ENCODE measurements at regions not wholly inside any gene's neighbourhood (a gene's known extent, or its start where the extent isn't known, plus 50 kb on each side); places are given as distances from the start of the nearest gene placed in this dataset.

DNA sequence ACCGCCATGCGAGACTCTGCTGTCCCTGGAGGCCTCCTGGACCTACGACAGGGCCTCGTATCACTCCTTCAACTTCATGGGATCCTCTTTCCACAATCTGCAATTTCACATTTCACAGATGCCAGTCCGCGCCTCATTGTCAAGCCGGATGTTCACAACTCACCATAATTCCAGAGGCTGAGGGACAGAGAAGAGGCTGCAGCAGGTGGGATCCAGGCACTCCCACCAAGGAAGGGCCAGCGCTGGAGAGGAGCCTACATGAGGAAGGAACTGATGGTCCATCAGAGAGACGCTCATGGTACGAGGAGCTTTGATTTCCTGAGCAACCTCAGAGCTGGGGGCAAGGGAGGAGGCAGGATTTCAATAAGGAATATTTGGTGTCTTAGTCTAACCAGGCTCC is 495.0 kb downstream of the BRD1 start:
- H3K4me3 ChIP-seq (ENCODE audit: low read depth, low read length): no peak overlapping the region
- DNase-seq (ENCODE audit: low read depth): no peak
- TF ChIP-seq POLR2A (IDR thresholded peaks at IDR 0.05; ENCODE audit: extremely low read depth, insufficient read length) (no peak), MYC (IDR thresholded peaks at IDR 0.05; ENCODE audit: low read depth, low read length) (no peak)
- TF ChIP-seq, protein P1, sequence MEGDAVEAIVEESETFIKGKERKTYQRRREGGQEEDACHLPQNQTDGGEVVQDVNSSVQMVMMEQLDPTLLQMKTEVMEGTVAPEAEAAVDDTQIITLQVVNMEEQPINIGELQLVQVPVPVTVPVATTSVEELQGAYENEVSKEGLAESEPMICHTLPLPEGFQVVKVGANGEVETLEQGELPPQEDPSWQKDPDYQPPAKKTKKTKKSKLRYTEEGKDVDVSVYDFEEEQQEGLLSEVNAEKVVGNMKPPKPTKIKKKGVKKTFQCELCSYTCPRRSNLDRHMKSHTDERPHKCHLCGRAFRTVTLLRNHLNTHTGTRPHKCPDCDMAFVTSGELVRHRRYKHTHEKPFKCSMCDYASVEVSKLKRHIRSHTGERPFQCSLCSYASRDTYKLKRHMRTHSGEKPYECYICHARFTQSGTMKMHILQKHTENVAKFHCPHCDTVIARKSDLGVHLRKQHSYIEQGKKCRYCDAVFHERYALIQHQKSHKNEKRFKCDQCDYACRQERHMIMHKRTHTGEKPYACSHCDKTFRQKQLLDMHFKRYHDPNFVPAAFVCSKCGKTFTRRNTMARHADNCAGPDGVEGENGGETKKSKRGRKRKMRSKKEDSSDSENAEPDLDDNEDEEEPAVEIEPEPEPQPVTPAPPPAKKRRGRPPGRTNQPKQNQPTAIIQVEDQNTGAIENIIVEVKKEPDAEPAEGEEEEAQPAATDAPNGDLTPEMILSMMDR (IDR thresholded peaks at IDR 0.05; ENCODE audit: low read depth, low read length): no peak
- TF ChIP-seq, protein P2, sequence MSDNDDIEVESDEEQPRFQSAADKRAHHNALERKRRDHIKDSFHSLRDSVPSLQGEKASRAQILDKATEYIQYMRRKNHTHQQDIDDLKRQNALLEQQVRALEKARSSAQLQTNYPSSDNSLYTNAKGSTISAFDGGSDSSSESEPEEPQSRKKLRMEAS (IDR thresholded peaks at IDR 0.05; ENCODE audit: low read depth, low read length): no peak

DNA sequence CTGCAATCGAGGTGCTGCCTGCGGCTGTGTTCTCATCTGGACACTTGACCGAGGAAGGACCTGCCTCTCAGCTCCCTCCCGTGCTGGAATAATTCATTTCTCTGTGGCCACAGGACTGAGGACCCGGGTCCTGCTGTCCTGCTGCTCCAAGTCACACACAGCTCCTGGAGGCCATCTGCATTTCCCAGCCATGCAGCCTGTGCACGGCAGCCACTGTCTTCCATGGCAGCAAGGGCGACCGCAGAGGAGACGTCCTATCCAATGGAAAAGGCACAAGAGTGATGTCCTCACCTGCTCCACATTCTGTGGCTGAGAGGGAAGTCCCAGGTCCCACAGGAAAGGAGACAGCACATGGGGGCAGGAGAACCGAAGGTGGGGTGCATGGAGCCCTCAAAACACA is 495.8 kb downstream of the BRD1 start:
- no peak overlapping the region for H3K4me3 ChIP-seq (ENCODE audit: low read depth, low read length)
- no peak for DNase-seq (ENCODE audit: low read depth)
- TF ChIP-seq POLR2A (IDR thresholded peaks at IDR 0.05; ENCODE audit: extremely low read depth, insufficient read length) (no peak), MYC (IDR thresholded peaks at IDR 0.05; ENCODE audit: low read depth, low read length) (no peak)
- TF ChIP-seq, protein P1 (IDR thresholded peaks at IDR 0.05; ENCODE audit: low read depth, low read length): no peak
- TF ChIP-seq, protein P2 (IDR thresholded peaks at IDR 0.05; ENCODE audit: low read depth, low read length): no peak

DNA sequence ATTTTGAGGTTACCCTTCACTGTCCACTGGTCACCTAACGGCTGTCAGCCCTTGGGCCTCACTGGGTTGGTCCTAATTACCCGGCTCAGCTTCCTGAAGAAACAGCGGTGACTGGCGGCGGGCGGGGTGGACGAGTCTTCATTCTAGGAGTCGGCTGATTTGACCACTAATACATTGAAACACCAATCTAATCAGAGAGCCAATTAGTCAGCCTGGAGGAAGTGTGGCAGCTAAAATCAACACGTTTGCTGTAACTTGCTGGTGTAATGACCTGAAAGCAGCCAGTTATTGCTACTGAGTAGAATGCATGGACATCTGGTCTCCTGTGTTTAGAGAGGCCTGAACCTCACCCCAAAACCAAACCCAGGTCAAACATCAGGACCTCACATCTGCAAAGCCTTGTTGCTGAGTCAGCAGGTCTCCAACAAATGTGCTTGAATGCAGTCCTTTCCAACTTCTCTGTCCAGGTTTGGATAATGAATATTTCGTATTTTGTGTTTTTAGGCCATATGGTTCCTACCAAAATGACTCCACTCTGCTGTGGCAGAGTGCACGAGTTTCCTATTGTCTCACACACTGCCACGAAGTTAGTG is 496.4 kb downstream of the BRD1 start:
- no peak overlapping the region for H3K4me3 ChIP-seq (ENCODE audit: low read depth, low read length)
- TF ChIP-seq, protein P1 (IDR thresholded peaks at IDR 0.05; ENCODE audit: low read depth, low read length): no peak
- TF ChIP-seq POLR2A (IDR thresholded peaks at IDR 0.05; ENCODE audit: extremely low read depth, insufficient read length) (no peak), MYC (IDR thresholded peaks at IDR 0.05; ENCODE audit: low read depth, low read length) (no peak)
- TF ChIP-seq, protein P2 (IDR thresholded peaks at IDR 0.05; ENCODE audit: low read depth, low read length): no peak
- no peak for DNase-seq (ENCODE audit: low read depth)

DNA sequence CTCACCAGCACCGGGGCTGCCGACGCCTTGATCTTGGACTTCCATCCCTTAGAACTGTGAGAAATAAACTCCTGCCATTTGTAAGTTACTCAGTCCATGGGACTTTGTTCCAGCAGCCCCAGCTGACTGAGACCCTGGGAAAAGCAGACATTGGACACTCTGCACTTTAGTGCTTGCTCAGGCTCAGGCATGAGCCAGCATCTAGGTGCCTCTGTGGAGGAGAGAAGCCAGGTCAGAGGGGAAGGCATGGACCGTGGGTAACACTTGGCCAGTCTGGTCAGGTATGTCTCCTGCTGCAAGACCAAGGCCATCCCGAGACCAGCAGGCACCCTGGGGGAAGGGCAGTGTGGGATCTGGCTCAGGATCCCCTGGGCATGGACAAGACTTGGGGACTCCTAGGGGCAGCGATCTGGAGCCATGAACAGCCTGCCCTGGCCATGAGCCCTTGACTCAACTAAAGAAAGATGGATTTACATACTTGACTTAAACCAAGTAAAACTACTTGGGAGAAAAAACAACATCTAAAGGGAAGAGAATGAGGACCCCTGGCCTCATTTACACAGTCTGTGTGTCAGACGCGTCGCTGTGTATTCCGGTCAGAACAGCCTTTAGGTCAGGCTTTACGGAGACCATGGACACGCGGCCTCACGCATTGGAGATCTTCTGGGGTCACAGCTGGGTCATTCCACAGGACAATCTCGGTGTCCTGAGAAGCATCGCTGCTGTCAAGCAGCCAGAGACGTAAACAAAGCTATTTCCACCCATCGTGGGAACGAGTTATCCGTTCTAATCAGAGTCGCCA is 497.1 kb downstream of the BRD1 start:
- TF ChIP-seq MYC (IDR thresholded peaks at IDR 0.05; ENCODE audit: low read depth, low read length) (no peak), POLR2A (IDR thresholded peaks at IDR 0.05; ENCODE audit: extremely low read depth, insufficient read length) (no peak)
- H3K4me3 ChIP-seq (ENCODE audit: low read depth, low read length): no peak overlapping the region
- DNase-seq (ENCODE audit: low read depth): no peak

GRCh38 chr22:49329636-49330035 is 498.0 kb downstream of the BRD1 start:
- no peak for DNase-seq (ENCODE audit: low read depth)
- TF ChIP-seq MYC (IDR thresholded peaks at IDR 0.05; ENCODE audit: low read depth, low read length) (no peak), POLR2A (IDR thresholded peaks at IDR 0.05; ENCODE audit: extremely low read depth, insufficient read length) (no peak)
- TF ChIP-seq, protein P2 (IDR thresholded peaks at IDR 0.05; ENCODE audit: low read depth, low read length): no peak
- TF ChIP-seq, protein P1 (IDR thresholded peaks at IDR 0.05; ENCODE audit: low read depth, low read length): no peak
- H3K4me3 ChIP-seq (ENCODE audit: low read depth, low read length): no peak overlapping the region

DNA sequence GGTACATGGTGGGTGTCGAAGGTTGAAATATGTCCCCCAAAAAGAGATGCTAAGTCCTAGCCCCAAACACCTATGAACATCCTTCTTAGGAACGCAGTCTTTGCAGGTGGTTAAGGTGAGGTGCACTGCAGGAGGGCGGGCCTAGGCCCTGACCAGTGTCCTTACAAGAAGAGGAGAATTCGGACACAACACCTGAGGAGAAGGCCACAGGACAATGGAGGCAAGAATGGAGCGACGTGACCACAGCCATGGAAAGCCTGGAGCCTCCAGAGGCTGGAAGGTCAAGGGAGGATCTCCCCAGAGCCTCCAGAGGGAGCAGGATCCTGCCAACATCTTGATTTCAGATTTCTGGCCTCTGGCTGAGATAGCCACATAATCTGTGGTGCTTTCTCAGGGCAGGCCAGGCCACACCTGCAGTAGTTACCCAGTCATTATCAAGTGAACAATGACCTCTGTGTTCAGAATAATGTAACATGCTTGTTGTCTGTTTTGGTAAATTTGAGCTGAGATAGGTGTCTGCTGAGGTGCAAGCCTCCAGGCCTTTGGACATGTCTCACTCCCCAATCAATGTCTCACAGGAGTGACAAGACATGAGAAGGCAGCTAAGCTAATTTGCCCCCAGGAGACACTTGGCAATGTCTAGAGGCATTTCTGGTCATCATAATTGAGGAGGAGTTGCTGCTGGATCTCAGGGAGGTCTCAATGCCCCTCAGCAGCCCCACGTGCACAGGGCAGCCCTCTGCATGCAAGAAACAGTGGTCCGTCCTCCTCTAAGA is 498.9 kb downstream of the BRD1 start:
- no peak overlapping the region for H3K4me3 ChIP-seq (ENCODE audit: low read depth, low read length)
- TF ChIP-seq, protein P1 (IDR thresholded peaks at IDR 0.05; ENCODE audit: low read depth, low read length): no peak
- TF ChIP-seq POLR2A (IDR thresholded peaks at IDR 0.05; ENCODE audit: extremely low read depth, insufficient read length) (no peak), MYC (IDR thresholded peaks at IDR 0.05; ENCODE audit: low read depth, low read length) (no peak)
- TF ChIP-seq, protein P2 (IDR thresholded peaks at IDR 0.05; ENCODE audit: low read depth, low read length): no peak
- DNase-seq (ENCODE audit: low read depth): no peak

Measured in NB4 (cell line).